ENCODE measurements at regions not wholly inside any gene's neighbourhood (a gene's known extent, or its start where the extent isn't known, plus 50 kb on each side); places are given as distances from the start of the nearest gene placed in this dataset.
"Not testable (repeated sequence)": the region's sequence is repeated elsewhere in the genome, so short reads cannot be mapped to it uniquely, and the experiment has no call there.

GRCh38 chr5:101505891-101506570 is 602.9 kb upstream of the ST8SIA4 start:
- DNase-seq (ENCODE audit: low spot score): no peak

- no peak for DNase-seq (ENCODE audit: low spot score)
Measured at GRCh38 chr5:101482931-101483330, 579.8 kb upstream of the ST8SIA4 start.

- DNase-seq (ENCODE audit: low spot score): peak; percentile 62
Measured at GRCh38 chr5:101473483-101473882, 570.4 kb upstream of the ST8SIA4 start.

DNA sequence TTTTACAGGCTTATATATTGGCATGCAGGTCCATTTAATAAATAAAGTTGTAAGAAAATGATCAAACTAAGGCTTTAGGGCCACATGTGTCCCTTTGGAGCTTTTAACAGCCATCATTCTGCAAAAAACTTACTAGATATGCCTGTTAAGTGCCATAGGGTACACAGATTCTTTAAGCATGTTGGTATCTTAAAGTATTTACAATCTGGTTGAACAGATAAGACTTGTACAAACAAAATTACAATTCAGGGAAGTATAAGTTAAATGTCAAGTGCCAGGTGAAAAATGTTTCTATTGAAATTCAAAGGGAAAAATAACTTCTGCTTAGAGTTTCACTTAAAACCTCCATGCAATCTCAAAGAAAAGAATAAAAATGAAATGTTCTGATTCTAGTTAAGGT is 558.4 kb upstream of the ST8SIA4 start:
- DNase-seq (ENCODE audit: low spot score): no peak

DNA sequence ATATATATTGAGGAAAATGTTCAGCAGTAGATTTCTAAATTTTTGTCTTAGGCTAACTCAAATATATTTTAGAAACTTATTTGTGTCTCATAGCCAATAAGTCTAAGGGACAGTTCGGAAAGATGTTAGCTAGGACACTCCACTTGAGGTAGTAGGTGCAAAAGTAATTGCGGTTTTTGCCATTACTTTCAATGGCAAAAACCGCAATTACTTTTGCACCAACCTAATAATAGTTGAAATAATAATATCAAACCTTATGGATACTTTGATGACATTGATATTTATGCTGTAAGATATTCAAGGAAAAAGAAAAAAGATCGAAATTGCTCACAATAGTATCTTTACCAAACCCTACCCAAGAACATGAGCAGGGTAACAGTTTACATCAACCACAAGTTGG is 555.5 kb upstream of the ST8SIA4 start:
- no peak for DNase-seq (ENCODE audit: low spot score)

DNA sequence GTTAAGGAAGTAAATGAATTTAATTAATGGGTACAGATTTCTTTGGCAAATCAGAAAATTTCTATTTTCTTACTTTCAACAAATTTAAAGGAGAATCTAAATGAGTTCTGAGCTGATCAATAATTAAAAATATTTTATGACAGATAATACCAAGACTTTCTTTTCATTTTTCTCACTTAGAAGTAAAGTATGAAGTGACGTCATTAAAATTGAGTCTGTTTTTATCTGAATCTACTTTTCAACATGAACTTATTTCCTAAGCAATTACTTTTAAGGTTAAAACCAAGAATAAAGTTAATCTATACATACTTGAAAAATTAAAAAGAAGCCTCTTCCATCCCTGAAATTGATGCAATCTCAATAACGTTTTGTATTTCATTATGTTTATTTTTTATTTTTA is 552.8 kb upstream of the ST8SIA4 start:
- no peak for DNase-seq (ENCODE audit: low spot score)

DNA sequence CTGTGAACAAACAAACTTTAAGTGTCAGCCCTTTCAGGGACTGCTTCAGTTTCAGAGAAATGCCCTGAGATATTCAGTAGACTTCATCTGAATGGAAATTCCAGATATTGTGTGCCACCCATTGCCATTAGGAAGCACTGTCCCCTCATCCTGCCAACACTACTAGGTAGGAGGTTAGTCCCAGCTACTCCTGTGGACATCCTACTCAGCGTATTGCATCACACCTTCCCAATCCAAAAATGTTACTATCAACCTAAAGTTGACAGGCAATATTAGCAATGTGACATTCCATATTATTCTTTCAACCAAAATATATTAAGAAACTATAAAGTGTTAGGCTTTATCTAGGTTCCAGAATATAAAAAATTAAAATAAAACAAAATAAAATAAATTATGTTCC is 552.0 kb upstream of the ST8SIA4 start:
- DNase-seq (ENCODE audit: low spot score): no peak

DNA sequence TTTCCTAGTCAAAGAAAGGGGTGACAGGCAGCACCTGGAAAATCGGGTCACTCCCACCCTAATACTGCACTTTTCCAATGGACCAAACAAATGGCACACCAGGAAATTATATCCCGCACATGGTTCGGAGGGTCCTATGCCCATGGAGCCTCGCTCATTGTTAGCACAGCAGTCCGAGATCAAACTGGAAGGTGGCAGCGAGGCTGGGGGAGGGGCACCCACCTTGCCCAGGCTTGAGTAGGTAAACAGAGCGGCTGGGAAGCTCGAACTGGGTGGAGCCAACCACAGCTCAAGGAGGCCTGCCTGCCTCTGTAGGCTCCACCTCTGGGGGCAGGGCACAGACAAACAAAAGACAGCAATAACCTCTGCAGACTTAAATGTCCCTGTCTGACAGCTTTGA is 539.2 kb upstream of the ST8SIA4 start:
- not testable (repeated sequence) for DNase-seq (ENCODE audit: low spot score)

- DNase-seq (ENCODE audit: low spot score): no peak
Measured at GRCh38 chr5:101440173-101440572, 537.1 kb upstream of the ST8SIA4 start.

DNA sequence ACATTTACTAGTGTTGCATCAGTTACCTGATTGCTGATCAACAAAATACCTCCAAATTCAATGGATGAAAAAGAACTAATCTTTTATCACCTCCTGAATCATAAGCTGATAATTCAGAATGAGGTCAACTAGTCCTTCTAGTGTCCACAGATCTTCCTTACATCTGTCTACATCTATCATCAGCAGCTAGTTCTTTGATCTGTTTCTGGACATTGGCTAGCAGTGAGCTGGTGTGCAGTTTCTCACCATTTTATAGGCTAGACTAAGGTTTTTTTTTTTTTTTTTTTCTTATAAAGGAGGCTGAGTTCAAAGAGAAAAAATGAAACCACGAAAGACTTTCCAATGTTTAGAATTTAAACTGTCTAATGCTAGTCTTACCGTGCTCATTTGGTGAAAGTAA is 534.3 kb upstream of the ST8SIA4 start:
- no peak for DNase-seq (ENCODE audit: low spot score)

GRCh38 chr5:101435768-101436167 is 532.7 kb upstream of the ST8SIA4 start:
- no peak for DNase-seq (ENCODE audit: low spot score)

DNA sequence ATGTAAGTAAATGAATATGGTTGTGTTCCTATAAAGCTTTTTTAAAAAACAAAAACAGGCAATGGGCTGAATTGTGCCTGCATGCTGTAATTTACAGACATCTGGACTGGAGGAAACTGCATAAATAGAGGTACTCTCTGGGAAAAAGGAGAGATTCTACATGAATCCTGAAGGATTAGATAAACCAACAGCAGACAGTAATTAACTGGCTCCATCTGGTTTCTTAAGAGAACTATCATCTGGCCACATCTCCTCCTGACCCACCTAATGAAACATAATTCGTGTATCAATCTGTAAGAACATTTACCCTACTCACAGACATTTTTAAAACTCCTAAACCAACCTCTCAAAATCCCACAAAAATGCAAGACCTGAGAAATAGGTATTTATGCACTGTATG is 528.1 kb upstream of the ST8SIA4 start:
- no peak for DNase-seq (ENCODE audit: low spot score)

- DNase-seq (ENCODE audit: low spot score): no peak
Measured at GRCh38 chr5:101430551-101430950, 527.5 kb upstream of the ST8SIA4 start.

- no peak for DNase-seq (ENCODE audit: low spot score)
Measured at GRCh38 chr5:101429241-101429640, 526.2 kb upstream of the ST8SIA4 start.

DNA sequence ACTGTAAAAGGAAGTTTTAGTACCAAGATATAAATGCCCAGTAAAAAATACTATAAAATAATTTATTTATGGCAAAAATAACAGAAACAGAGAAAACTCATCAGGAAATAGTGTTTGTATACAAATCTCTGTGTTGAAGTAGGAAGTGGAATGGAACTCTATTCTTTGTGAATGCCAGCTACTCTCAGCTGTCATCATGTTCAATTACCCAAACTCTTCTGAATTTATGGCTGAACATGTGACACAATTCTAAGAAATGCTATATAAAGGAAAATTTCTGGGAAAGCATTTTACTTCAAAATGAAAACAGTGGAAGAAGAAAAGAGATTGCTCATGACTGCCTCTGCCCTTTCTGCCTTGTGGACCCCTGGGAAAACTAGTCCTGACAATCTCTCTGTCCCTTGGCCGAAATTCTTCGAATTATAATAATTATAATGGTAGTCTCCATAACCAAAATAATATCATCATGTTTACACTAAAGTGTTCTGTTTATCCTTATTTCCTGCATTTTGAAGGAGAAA is 522.3 kb upstream of the ST8SIA4 start:
- DNase-seq (ENCODE audit: low spot score): no peak

DNA sequence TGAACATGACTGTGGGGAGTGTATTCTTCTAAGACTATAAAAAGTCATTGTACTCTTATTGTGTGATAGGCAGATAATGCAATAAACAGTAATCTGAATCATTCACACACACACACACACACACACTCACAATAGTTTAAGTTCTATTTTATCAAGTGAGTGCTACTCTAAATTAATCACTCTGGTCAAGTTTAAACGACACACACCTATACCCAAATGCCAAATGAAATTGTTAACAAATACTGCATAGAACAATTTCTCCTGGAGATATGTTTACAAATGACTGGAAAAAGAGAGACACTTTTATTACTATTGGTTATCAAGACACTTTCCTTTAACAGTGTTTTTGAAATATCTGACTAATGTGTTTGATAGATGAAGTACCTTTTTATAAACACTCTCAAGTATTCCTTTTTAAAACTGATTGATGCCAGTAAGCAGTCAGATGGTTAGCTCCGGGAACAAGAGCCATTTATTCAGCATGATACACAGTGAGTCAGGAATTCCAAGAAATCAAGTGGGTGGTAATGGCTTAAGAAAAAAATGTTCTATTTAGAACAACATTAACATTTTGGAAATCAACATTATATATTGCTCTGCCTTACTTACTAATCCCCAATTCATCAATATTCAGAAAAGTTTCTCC is 521.6 kb upstream of the ST8SIA4 start:
- DNase-seq (ENCODE audit: low spot score): peak; percentile 74

DNA sequence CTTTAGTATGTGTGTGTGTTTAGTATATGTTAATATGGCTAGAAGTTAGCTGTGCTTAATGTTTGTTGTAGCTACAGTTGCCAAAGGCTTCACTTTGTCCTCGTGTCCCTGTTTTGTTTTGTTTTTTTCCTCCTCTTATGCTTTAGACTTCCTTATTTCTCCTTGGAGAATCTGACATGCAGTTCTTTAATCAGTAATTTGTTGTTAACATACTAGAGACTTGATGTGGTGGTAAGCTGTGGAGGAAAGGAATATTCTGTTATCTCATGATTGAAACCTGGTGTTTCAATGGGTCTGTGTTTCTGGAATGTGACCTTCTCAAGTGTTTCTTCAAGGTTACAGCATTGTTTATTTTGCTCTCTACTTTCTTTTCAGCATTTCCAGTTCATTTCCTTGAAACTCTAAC is 515.6 kb upstream of the ST8SIA4 start:
- DNase-seq (ENCODE audit: low spot score): no peak

DNA sequence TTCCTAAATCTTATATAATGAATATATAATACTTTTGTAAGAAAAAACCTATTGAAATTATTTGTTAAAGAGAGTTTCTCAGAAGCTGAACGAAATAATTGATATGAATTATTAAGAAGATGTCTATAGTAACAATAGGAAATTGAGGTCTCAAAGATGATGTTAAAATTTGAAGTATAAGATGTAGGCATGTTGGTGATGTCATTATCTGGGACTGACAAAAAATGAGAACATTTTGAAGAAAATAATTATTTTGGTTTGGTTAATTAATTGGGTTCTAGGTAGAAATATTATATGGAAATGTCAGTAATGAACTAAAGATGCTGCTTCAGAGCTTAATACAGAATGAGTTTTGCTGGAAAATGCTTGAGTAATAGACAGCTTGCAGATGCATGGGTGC is 501.4 kb upstream of the ST8SIA4 start:
- no peak for DNase-seq (ENCODE audit: low spot score)

- no peak for DNase-seq (ENCODE audit: low spot score)
Measured at GRCh38 chr5:101393795-101394450, 490.8 kb upstream of the ST8SIA4 start.

GRCh38 chr5:101390151-101390908 is 487.2 kb upstream of the ST8SIA4 start:
- peak; percentile 80 for DNase-seq (ENCODE audit: low spot score)

GRCh38 chr5:101385276-101385675 is 482.2 kb upstream of the ST8SIA4 start:
- DNase-seq (ENCODE audit: low spot score): no peak

DNA sequence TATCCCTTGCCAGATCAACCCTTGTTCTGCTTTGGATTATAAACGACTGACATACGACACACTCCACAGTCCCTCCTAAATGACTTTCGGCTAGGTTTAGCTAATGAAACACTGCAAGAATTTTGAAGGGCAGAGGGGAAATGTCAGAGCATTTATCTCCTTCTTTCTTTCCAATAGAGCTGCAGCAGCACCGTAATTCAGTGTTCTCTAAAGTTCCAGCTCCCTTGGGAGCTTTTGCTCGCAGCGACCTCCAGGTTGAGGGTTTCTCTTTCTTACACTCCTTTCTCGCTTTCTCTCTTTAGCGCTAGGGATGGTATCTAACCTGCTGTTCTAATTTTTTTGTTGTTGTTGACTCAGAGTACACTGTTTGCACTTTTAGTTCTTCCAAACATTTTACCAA is 467.1 kb upstream of the ST8SIA4 start:
- no peak for DNase-seq (ENCODE audit: low spot score)

DNA sequence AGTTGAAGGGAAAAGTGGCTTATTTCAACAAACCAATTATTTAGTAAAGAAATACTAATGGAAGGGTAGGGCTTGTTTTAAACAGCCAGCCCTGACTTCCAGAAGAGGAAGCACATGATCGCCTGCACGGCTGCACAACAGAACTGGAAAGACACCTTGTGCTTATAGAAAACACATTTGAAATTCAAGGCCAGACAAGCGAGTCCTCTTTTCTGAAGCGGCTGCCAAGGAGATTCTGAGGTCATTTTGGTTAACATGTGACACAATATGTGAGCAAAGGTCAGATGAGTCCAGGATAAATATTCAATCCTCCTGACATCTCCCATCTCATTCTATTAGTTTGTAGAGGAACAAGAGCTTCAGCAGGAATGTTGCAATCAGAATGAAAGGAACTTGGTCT is 461.4 kb upstream of the ST8SIA4 start:
- DNase-seq (ENCODE audit: low spot score): no peak

Measured in RKO (cell line).